Body of pancreas (tissue), 4 donors: ENCODE measurements at regions not wholly inside any gene's neighbourhood (a gene's known extent, or its start where the extent isn't known, plus 50 kb on each side); places are given as distances from the start of the nearest gene placed in this dataset.
A peak's percentile ranks its signal among the peaks of the same experiment; 100 is the strongest.

Experiments used
- ATAC-seq: fragments of 150-250 bp; one replicate; pipeline ENCODE4 v1.9.1; 2016
- DNase-seq, 4 donors: peaks; one replicate each; pipeline ENCODE4 v3.0.0-alpha.2; 2019
- H3K27ac ChIP-seq, 4 donors: fragments of 200-600 bp; sonication (generic); 1 replicate in 3 of 4; 2 replicates in 1 of 4; pipeline versions ENCODE4 v1.5.1 to v1.6.1; 2016 to 2019; ENCODE audit warnings: mild to moderate bottlenecking in 1 of 4, mixed read lengths in 1 of 4, moderate library complexity in 1 of 4
- H3K27me3 ChIP-seq, 2 donors: fragments of 200-600 bp; sonication (generic); one replicate each; pipeline ENCODE4 v1.6.0; 2016; ENCODE audit warnings: mild to moderate bottlenecking in 1 of 2
- H3K36me3 ChIP-seq, 2 donors: fragments of 200-600 bp; sonication (generic); replicated peaks in 1 of 2; 2 replicates each; pipeline ENCODE4 v1.5.1; 2016; ENCODE audit warnings: low read depth in 2 of 2; ENCODE audit not compliant: insufficient read depth in 1 of 2
- H3K4me1 ChIP-seq: fragments of 200-600 bp; sonication (generic); one replicate; pipeline ENCODE4 v1.6.0; 2016
- H3K4me3 ChIP-seq, 2 donors: fragments of 200-600 bp; sonication (generic); 1 replicate in 1 of 2; 2 replicates in 1 of 2; pipeline ENCODE4 v1.5.1; 2016 to 2019
- H3K9me3 ChIP-seq, 3 donors: fragments of 200-600 bp; sonication (generic); 1 replicate in 2 of 3; 2 replicates in 1 of 3; pipeline ENCODE4 v1.5.1; 2016
- POLR2A ChIP-seq, 3 donors: fragments of 450-650 bp; IDR thresholded peaks; one replicate each; pipeline ENCODE4 v1.6.1; 2016; ENCODE audit warnings: antibody characterized with exemption in 3 of 3, mild to moderate bottlenecking in 2 of 3
- WGBS, 2 donors: methylation state at CpG; one replicate each; pipeline ENCODE4 v1.1.5; 2017; 5-methylcytosine and 5-hydroxymethylcytosine counted together
- intact Hi-C: fragments of 100-400 bp; cut with DNase I; formaldehyde crosslinking; loops from one replicate; pipeline ENCODE4 v1.15.1; 2023
- TF ChIP-seq, protein P1 (sequence below), 7 experiments: fragments of 450-650 bp in 4 of 7; fragments of 200-600 bp in 3 of 7; sonication (generic) in 3 of 7; IDR thresholded peaks; one replicate each; pipeline ENCODE4 v1.5.1; 2016 to 2019; ENCODE audit warnings: antibody characterized with exemption in 7 of 7

DNA sequence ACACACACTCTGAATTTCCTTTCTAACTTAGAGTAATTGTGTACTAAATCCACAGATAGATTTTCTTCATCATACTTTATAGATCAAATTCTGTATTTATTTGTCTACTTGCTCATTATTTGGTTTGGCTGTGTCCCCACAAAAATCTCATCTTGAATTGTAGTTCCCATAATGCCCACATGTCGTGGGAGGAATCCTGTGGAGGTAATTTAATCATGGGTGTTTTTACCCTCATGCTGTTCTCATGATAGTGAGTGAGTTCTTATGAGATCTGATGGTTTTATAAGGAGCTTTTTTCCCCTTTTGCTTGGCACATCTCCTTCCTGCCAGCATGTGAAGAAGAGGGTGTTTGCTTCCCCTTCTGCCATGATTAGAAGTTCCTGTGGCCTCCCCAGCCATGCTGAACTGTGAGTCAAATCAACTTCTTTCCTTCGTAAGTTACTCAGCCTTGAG lies 198.3 kb upstream of the TGFBR2 start:
- DNase-seq (no peak), ATAC-seq (no peak)
- intact Hi-C loops: no loop called here
- no peak for TF ChIP-seq POLR2A (IDR thresholded peaks at IDR 0.05)
- TF ChIP-seq, protein P1, sequence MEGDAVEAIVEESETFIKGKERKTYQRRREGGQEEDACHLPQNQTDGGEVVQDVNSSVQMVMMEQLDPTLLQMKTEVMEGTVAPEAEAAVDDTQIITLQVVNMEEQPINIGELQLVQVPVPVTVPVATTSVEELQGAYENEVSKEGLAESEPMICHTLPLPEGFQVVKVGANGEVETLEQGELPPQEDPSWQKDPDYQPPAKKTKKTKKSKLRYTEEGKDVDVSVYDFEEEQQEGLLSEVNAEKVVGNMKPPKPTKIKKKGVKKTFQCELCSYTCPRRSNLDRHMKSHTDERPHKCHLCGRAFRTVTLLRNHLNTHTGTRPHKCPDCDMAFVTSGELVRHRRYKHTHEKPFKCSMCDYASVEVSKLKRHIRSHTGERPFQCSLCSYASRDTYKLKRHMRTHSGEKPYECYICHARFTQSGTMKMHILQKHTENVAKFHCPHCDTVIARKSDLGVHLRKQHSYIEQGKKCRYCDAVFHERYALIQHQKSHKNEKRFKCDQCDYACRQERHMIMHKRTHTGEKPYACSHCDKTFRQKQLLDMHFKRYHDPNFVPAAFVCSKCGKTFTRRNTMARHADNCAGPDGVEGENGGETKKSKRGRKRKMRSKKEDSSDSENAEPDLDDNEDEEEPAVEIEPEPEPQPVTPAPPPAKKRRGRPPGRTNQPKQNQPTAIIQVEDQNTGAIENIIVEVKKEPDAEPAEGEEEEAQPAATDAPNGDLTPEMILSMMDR (IDR thresholded peaks at IDR 0.05): no peak
- no peak overlapping the region for H3K27ac ChIP-seq
- no peaks in the 10 kb centered on the region for H3K27me3 ChIP-seq
- H3K9me3 ChIP-seq: no peaks in the 10 kb centered on the region
- no peaks in the 10 kb centered on the region for H3K4me1 ChIP-seq
- WGBS, 2 donors: 49 to 63% methylated on average over 2 of the region's 2 CpGs
- no peak overlapping the region for H3K4me3 ChIP-seq
- H3K36me3 ChIP-seq: no peaks in the 10 kb centered on the region

DNA sequence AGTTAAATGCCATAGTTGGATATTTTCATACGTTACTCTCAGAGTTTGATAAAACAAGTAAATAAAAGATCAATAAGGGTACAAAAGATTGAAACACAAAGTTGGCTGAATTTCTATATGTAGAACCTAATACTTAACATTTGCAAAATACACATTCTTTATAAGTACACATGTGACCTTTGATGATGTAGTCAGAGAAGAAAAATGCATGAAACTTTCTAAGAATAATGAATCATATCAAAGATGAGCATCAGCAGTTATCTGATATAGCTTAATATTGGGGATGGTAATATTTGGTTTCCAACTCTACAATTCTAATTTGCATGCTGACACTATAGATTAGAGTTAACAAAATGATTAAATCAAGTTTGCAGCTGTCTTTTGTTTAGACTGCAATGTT lies 188.0 kb upstream of the TGFBR2 start:
- no peak overlapping the region for H3K27ac ChIP-seq
- no peak overlapping the region for H3K4me3 ChIP-seq
- no peaks in the 10 kb centered on the region for H3K36me3 ChIP-seq
- no peaks in the 10 kb centered on the region for H3K4me1 ChIP-seq
- H3K27me3 ChIP-seq: no peaks in the 10 kb centered on the region
- WGBS, 2 donors: 34 to 48% methylated on average over 1 of the region's 1 CpG
- H3K9me3 ChIP-seq: no peaks in the 10 kb centered on the region
- ATAC-seq (no peak), DNase-seq (no peak)
- TF ChIP-seq POLR2A (IDR thresholded peaks at IDR 0.05): no peak
- intact Hi-C loops: no loop called here

- ATAC-seq (no peak), DNase-seq (no peak)
- H3K36me3 ChIP-seq: no peaks in the 10 kb centered on the region
- no peak overlapping the region for H3K27ac ChIP-seq
- TF ChIP-seq, protein P1 (IDR thresholded peaks at IDR 0.05): no peak
- TF ChIP-seq POLR2A (IDR thresholded peaks at IDR 0.05): no peak
- H3K4me1 ChIP-seq: no peaks in the 10 kb centered on the region
- WGBS, 2 donors: 64 to 70% methylated on average over 2 of the region's 2 CpGs
- H3K4me3 ChIP-seq: no peak overlapping the region
- H3K9me3 ChIP-seq: no peaks in the 10 kb centered on the region
- intact Hi-C loops: no loop called here
- no peaks in the 10 kb centered on the region for H3K27me3 ChIP-seq
Measured at GRCh38 chr3:30421266-30421665, 185.1 kb upstream of the TGFBR2 start.

GRCh38 chr3:30426293-30426993 lies 180.0 kb upstream of the TGFBR2 start:
- intact Hi-C loops: no loop called here
- no peak overlapping the region for H3K27ac ChIP-seq
- ATAC-seq (peak; percentile 52), DNase-seq (peak; percentile 14 to 37 (median 28))
- H3K36me3 ChIP-seq: no peaks in the 10 kb centered on the region
- no peak overlapping the region for H3K4me3 ChIP-seq
- no peaks in the 10 kb centered on the region for H3K27me3 ChIP-seq
- no peaks in the 10 kb centered on the region for H3K9me3 ChIP-seq
- WGBS, 2 donors: 4 to 19% methylated on average over 3 of the region's 3 CpGs
- no peaks in the 10 kb centered on the region for H3K4me1 ChIP-seq
- no peak for TF ChIP-seq POLR2A (IDR thresholded peaks at IDR 0.05)
- TF ChIP-seq, protein P1 (IDR thresholded peaks at IDR 0.05): no peak

GRCh38 chr3:30428251-30428650 lies 178.2 kb upstream of the TGFBR2 start:
- TF ChIP-seq, protein P1 (IDR thresholded peaks at IDR 0.05): no peak
- no peak for TF ChIP-seq POLR2A (IDR thresholded peaks at IDR 0.05)
- no peak for DNase-seq
- no peak overlapping the region for H3K4me3 ChIP-seq
- no peaks in the 10 kb centered on the region for H3K36me3 ChIP-seq
- H3K27ac ChIP-seq: no peak overlapping the region
- no peaks in the 10 kb centered on the region for H3K9me3 ChIP-seq
- H3K4me1 ChIP-seq: no peaks in the 10 kb centered on the region
- H3K27me3 ChIP-seq: no peaks in the 10 kb centered on the region
- intact Hi-C loops: no loop called here
- ATAC-seq: no peak
